Peyer's patch (tissue), 4 donors: ENCODE measurements at regions not wholly inside any gene's neighbourhood (a gene's known extent, or its start where the extent isn't known, plus 50 kb on each side); places are given as distances from the start of the nearest gene placed in this dataset.

Experiments used
- POLR2A ChIP-seq, 2 donors: fragments of 450-650 bp; IDR thresholded peaks; one replicate each; pipeline ENCODE4 v1.5.1; 2017; ENCODE audit warnings: antibody characterized with exemption in 2 of 2, mild to moderate bottlenecking in 2 of 2, moderate library complexity in 2 of 2
- TF ChIP-seq, protein P1 (sequence below), 6 experiments: fragments of 450-650 bp in 4 of 6; fragments of 200-600 bp in 2 of 6; sonication (generic) in 1 of 6; IDR thresholded peaks; one replicate each; pipeline ENCODE4 v1.5.1; 2017 to 2019; ENCODE audit warnings: antibody characterized with exemption in 6 of 6, mild to moderate bottlenecking in 3 of 6, moderate library complexity in 1 of 6

DNA sequence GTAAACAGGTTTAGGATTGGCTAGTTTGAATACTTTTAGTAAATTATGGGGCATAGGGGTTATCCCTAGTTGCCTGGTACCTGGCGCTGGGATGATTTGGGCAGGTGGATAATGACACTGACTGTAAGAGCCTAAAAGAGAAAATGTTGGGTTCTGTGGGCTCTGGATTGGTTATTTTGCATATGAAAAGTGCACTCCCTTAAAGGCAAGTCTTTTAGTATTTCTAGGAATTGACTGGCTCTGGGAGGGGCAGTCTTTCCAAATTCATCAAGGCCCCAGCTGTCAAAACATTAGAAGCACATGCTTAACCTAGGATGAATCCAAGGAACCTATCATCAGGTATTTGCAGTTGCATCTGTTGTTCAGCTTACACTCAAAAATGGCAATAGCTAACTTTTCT lies 454.6 kb upstream of the SORCS1 start:
- TF ChIP-seq, protein P1, sequence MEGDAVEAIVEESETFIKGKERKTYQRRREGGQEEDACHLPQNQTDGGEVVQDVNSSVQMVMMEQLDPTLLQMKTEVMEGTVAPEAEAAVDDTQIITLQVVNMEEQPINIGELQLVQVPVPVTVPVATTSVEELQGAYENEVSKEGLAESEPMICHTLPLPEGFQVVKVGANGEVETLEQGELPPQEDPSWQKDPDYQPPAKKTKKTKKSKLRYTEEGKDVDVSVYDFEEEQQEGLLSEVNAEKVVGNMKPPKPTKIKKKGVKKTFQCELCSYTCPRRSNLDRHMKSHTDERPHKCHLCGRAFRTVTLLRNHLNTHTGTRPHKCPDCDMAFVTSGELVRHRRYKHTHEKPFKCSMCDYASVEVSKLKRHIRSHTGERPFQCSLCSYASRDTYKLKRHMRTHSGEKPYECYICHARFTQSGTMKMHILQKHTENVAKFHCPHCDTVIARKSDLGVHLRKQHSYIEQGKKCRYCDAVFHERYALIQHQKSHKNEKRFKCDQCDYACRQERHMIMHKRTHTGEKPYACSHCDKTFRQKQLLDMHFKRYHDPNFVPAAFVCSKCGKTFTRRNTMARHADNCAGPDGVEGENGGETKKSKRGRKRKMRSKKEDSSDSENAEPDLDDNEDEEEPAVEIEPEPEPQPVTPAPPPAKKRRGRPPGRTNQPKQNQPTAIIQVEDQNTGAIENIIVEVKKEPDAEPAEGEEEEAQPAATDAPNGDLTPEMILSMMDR (IDR thresholded peaks at IDR 0.05): no peak
- TF ChIP-seq POLR2A (IDR thresholded peaks at IDR 0.05): no peak
